Smooth muscle cell (in vitro differentiated cells): ENCODE measurements at regions not wholly inside any gene's neighbourhood (a gene's known extent, or its start where the extent isn't known, plus 50 kb on each side); places are given as distances from the start of the nearest gene placed in this dataset.

Experiments
- DNase-seq: peaks from one replicate; lab custom pipeline; 2025; ENCODE audit not compliant: unreplicated experiment; lab: John Stamatoyannopoulos, UW
- H2AFZ ChIP-seq: fragments of 200-600 bp; sonication (generic); 2 replicates; pipeline ENCODE4 v1.6.0; 2016; ENCODE audit warnings: antibody characterized with exemption, low read depth, mild to moderate bottlenecking
- H3F3A ChIP-seq: fragments of 200-600 bp; sonication (generic); 2 replicates; pipeline ENCODE4 v1.6.0; 2017; ENCODE audit warnings: antibody characterized with exemption, low read depth
- H3K27ac ChIP-seq: fragments of 200-600 bp; sonication (generic); 2 replicates; pipeline ENCODE4 v1.5.1; 2016; ENCODE audit warnings: low read depth, mild to moderate bottlenecking
- H3K27me3 ChIP-seq: fragments of 200-600 bp; sonication (generic); 2 replicates; pipeline ENCODE4 v1.6.1; 2016; ENCODE audit warnings: low read depth, mild to moderate bottlenecking
- H3K36me3 ChIP-seq: fragments of 200-600 bp; sonication (generic); 2 replicates; pipeline ENCODE4 v1.5.1; 2016; ENCODE audit warnings: low read depth
- H3K4me1 ChIP-seq: fragments of 200-600 bp; sonication (generic); 2 replicates; pipeline ENCODE4 v1.5.1; 2016; ENCODE audit warnings: low read depth
- H3K4me2 ChIP-seq: fragments of 200-600 bp; sonication (generic); 2 replicates; pipeline ENCODE4 v1.6.0; 2016; ENCODE audit warnings: mild to moderate bottlenecking
- H3K4me3 ChIP-seq: fragments of 200-600 bp; sonication (generic); 2 replicates; pipeline ENCODE4 v1.5.1; 2016; ENCODE audit warnings: mild to moderate bottlenecking
- H3K79me2 ChIP-seq: fragments of 200-600 bp; sonication (generic); 2 replicates; pipeline ENCODE4 v1.6.0; 2016; ENCODE audit warnings: low read depth, mild to moderate bottlenecking
- H3K9ac ChIP-seq: fragments of 200-600 bp; sonication (generic); 2 replicates; pipeline ENCODE4 v1.6.0; 2016; ENCODE audit warnings: low read depth
- H3K9me3 ChIP-seq: fragments of 200-600 bp; sonication (generic); replicated peaks from 2 replicates; pipeline ENCODE4 v1.5.1; 2016; ENCODE audit warnings: low read depth
- H4K20me1 ChIP-seq: fragments of 200-600 bp; sonication (generic); 2 replicates; pipeline ENCODE4 v1.6.0; 2016; ENCODE audit warnings: low read depth
- CTCF ChIP-seq: fragments of 200-600 bp; sonication (generic); IDR thresholded peaks from 2 replicates; pipeline ENCODE4 v1.5.1; 2017; ENCODE audit warnings: borderline replicate concordance, mild to moderate bottlenecking, antibody characterized with exemption; ENCODE audit not compliant: insufficient read depth, poor library complexity, severe bottlenecking
- WGBS: methylation state at CpG from one replicate; pipeline ENCODE4 v1.1.7; 2016; ENCODE audit warnings: low lambda C conversion rate; 5-methylcytosine and 5-hydroxymethylcytosine counted together

GRCh38 chr12:69087986-69088385 is 151.4 kb upstream of the CPSF6 start:
- H3K4me3 ChIP-seq, result no peak overlapping the region
- H3F3A ChIP-seq, result no peaks in the 10 kb centered on the region
- no peak overlapping the region for H2AFZ ChIP-seq
- no peaks in the 10 kb centered on the region for H4K20me1 ChIP-seq
- no peaks in the 10 kb centered on the region for H3K36me3 ChIP-seq
- no peak overlapping the region for H3K4me2 ChIP-seq
- no peak overlapping the region for H3K9ac ChIP-seq
- WGBS, result 84% methylated on average over 8 of the region's 8 CpGs
- no peak for DNase-seq
- H3K27ac ChIP-seq, result no peak overlapping the region
- H3K79me2 ChIP-seq, result no peaks in the 10 kb centered on the region
- no peaks in the 10 kb centered on the region for H3K27me3 ChIP-seq
- no peak for TF ChIP-seq CTCF
- no peaks in the 10 kb centered on the region for H3K9me3 ChIP-seq
- no peaks in the 10 kb centered on the region for H3K4me1 ChIP-seq

GRCh38 chr12:69090722-69091121 is 148.6 kb upstream of the CPSF6 start:
- H3K9ac ChIP-seq, result no peak overlapping the region
- no peaks in the 10 kb centered on the region for H3F3A ChIP-seq
- H3K9me3 ChIP-seq, result no peaks in the 10 kb centered on the region
- H3K27ac ChIP-seq, result no peak overlapping the region
- no peak for TF ChIP-seq CTCF
- no peak overlapping the region for H3K4me2 ChIP-seq
- H3K4me3 ChIP-seq, result no peak overlapping the region
- H3K79me2 ChIP-seq, result no peaks in the 10 kb centered on the region
- H3K4me1 ChIP-seq, result no peaks in the 10 kb centered on the region
- DNase-seq, result no peak
- whole genome bisulfite sequencing, result 48% methylated on average over 1 of the region's 1 CpG
- H3K36me3 ChIP-seq, result no peaks in the 10 kb centered on the region
- H3K27me3 ChIP-seq, result no peaks in the 10 kb centered on the region
- no peaks in the 10 kb centered on the region for H4K20me1 ChIP-seq
- H2AFZ ChIP-seq, result no peak overlapping the region

DNA sequence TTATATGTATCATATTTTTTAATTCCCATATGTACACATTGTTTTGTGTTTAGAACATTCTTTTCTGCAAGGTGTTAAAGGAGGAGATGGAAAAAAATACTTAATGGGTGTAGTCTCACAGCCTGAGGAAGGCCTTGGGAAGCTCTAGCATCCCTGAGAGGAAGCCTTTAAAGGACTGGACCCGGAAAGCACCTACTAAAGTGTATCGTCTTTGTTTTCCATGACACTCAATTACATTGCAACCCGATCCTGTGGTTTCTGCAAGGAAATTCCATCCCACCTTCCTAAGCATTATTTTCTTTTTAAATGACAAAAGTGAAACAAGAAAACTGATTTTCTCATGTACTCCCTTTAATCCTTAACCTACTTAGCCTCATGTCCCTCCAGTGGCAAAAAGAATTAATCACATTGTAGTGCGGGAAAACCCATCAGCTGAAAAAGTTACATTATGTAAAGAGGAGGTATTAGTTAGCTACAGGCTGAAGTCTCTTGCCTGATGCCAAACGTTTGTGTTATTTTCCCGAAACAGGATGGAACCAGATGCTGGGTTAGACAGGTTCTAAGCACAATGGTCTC is 147.8 kb upstream of the CPSF6 start:
- no peak overlapping the region for H3K4me3 ChIP-seq
- H3K36me3 ChIP-seq, result no peaks in the 10 kb centered on the region
- no peak overlapping the region for H3K9ac ChIP-seq
- H3K4me1 ChIP-seq, result peaks cover under 1% of the 10 kb centered on the region
- WGBS, result 66% methylated on average over 6 of the region's 6 CpGs
- DNase-seq, result no peak
- H4K20me1 ChIP-seq, result no peaks in the 10 kb centered on the region
- no peaks in the 10 kb centered on the region for H3F3A ChIP-seq
- no peaks in the 10 kb centered on the region for H3K27me3 ChIP-seq
- H2AFZ ChIP-seq, result no peak overlapping the region
- TF ChIP-seq CTCF, result no peak
- no peaks in the 10 kb centered on the region for H3K79me2 ChIP-seq
- no peak overlapping the region for H3K4me2 ChIP-seq
- H3K9me3 ChIP-seq, result no peaks in the 10 kb centered on the region
- no peak overlapping the region for H3K27ac ChIP-seq

- no peaks in the 10 kb centered on the region for H4K20me1 ChIP-seq
- 69% methylated on average over 4 of the region's 4 CpGs for WGBS
- H3K4me3 ChIP-seq, result no peak overlapping the region
These were observed 147.2 kb upstream of the CPSF6 start for GRCh38 chr12:69092137-69092536.

More at GRCh38 chr12:69092137-69092536, 147.2 kb upstream of the CPSF6 start:
- no peaks in the 10 kb centered on the region for H3K79me2 ChIP-seq
- peaks cover 6% of the 10 kb centered on the region for H3K4me1 ChIP-seq
- no peak overlapping the region for H3K27ac ChIP-seq
- no peak overlapping the region for H3K4me2 ChIP-seq
- no peaks in the 10 kb centered on the region for H3K36me3 ChIP-seq
- H3K9ac ChIP-seq, result no peak overlapping the region
- peaks cover 4% of the 10 kb centered on the region for H3F3A ChIP-seq
- no peak for TF ChIP-seq CTCF
- H2AFZ ChIP-seq, result no peak overlapping the region
- no peaks in the 10 kb centered on the region for H3K9me3 ChIP-seq
- DNase-seq, result no peak
- no peaks in the 10 kb centered on the region for H3K27me3 ChIP-seq
